ENCODE measurements at regions not wholly inside any gene's neighbourhood (a gene's known extent, or its start where the extent isn't known, plus 50 kb on each side); places are given as distances from the start of the nearest gene placed in this dataset.

- no peak for TF ChIP-seq CTCF (IDR thresholded peaks at IDR 0.05)
- no peak for TF ChIP-seq POLR2A (IDR thresholded peaks at IDR 0.05)
- TF ChIP-seq POLR2AphosphoS5 (IDR thresholded peaks at IDR 0.05) = no peak
Observed at GRCh38 chr12:71054551-71054950, 103.2 kb downstream of the TSPAN8 start.
